Dendritic cell treated with granulocyte-macrophage colony-stimulating factor and Interleukin-4, amounts not matched to agents 40 ng/mL and 50 ng/mL, for 4 days (primary cell): ENCODE measurements at regions not wholly inside any gene's neighbourhood (a gene's known extent, or its start where the extent isn't known, plus 50 kb on each side); places are given as distances from the start of the nearest gene placed in this dataset.

Source experiments
- H3K27ac Mint-ChIP-seq: one replicate; pipeline ENCODE4 v1.8.0; 2022; ENCODE audit warnings: mild to moderate bottlenecking, mixed read lengths
- H3K27me3 Mint-ChIP-seq: one replicate; pipeline ENCODE4 v1.8.0; 2022; ENCODE audit warnings: mild to moderate bottlenecking, mixed read lengths
- H3K36me3 Mint-ChIP-seq: one replicate; pipeline ENCODE4 v1.8.0; 2022; ENCODE audit warnings: low read depth, mixed read lengths
- H3K4me1 Mint-ChIP-seq: one replicate; pipeline ENCODE4 v1.8.0; 2022; ENCODE audit warnings: low read depth, mixed read lengths
- H3K4me3 Mint-ChIP-seq: one replicate; pipeline ENCODE4 v1.8.0; 2022; ENCODE audit warnings: mild to moderate bottlenecking, moderate library complexity, mixed read lengths
- H3K9me3 Mint-ChIP-seq: one replicate; pipeline ENCODE4 v1.8.0; 2022; ENCODE audit warnings: mixed read lengths
- intact Hi-C: fragments of 100-400 bp; cut with micrococcal nuclease; formaldehyde crosslinking; loops from one replicate; pipeline ENCODE4 v1.15.0; 2022

- Mint-ChIP-seq H3K27me3 (peaks cover 3% of the 10 kb centered on the region), H3K27ac (no peak overlapping the region), H3K36me3 (no peaks in the 10 kb centered on the region), H3K9me3 (no peaks in the 10 kb centered on the region), H3K4me3 (no peak overlapping the region), H3K4me1 (no peaks in the 10 kb centered on the region)
- intact Hi-C loops = no loop called here
Measured at GRCh38 chr20:22700367-22700766, 116.0 kb upstream of the FOXA2 start.

DNA sequence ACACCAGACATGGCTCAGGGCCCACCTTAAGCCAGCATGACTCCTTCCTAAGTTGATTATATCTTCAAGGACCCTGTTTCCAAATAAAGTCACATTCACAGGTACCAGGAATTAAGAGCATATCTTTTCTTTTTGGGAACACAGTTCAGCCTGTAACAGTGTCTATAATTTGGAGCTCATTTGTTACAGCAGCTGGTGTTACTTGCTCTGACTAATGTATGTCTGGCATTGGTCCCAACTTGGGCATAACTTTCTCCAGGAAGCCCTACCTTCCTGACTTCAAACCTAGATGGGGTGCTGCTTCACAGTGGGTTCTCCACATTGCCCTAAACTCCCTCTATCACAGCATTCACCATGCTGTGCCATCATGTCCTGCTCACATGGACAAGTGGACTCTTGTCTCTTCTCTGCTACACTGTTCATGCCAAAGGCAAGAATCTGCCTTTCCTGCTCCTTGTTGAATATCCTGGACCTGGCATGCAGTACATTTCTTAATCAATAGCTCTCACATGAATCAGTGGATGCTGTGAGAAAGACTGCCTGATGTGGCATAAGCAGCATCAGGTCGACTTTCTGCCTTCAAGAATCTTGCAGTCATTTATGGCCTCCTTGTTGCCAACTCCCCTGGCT lies 117.4 kb upstream of the FOXA2 start:
- H3K36me3 Mint-ChIP-seq = no peaks in the 10 kb centered on the region
- no peaks in the 10 kb centered on the region for H3K4me1 Mint-ChIP-seq
- H3K9me3 Mint-ChIP-seq = no peaks in the 10 kb centered on the region
- H3K27me3 Mint-ChIP-seq = peaks cover 3% of the 10 kb centered on the region
- H3K4me3 Mint-ChIP-seq = no peak overlapping the region
- H3K27ac Mint-ChIP-seq = no peak overlapping the region
- intact Hi-C loops = no loop called here

- no peaks in the 10 kb centered on the region for H3K36me3 Mint-ChIP-seq
- peaks cover 3% of the 10 kb centered on the region for H3K27me3 Mint-ChIP-seq
- no peaks in the 10 kb centered on the region for H3K9me3 Mint-ChIP-seq
- no peaks in the 10 kb centered on the region for H3K4me1 Mint-ChIP-seq
- H3K27ac Mint-ChIP-seq = no peak overlapping the region
- intact Hi-C loops = no loop called here
- no peak overlapping the region for H3K4me3 Mint-ChIP-seq
Measured at GRCh38 chr20:22703843-22704242, 119.5 kb upstream of the FOXA2 start.

GRCh38 chr20:22711971-22712755 lies 127.8 kb upstream of the FOXA2 start:
- Mint-ChIP-seq H3K27ac (no peak overlapping the region), H3K9me3 (no peaks in the 10 kb centered on the region), H3K4me1 (peaks cover 9% of the 10 kb centered on the region), H3K4me3 (no peak overlapping the region), H3K27me3 (no peaks in the 10 kb centered on the region), H3K36me3 (no peaks in the 10 kb centered on the region)
- intact Hi-C loops = no loop called here

DNA sequence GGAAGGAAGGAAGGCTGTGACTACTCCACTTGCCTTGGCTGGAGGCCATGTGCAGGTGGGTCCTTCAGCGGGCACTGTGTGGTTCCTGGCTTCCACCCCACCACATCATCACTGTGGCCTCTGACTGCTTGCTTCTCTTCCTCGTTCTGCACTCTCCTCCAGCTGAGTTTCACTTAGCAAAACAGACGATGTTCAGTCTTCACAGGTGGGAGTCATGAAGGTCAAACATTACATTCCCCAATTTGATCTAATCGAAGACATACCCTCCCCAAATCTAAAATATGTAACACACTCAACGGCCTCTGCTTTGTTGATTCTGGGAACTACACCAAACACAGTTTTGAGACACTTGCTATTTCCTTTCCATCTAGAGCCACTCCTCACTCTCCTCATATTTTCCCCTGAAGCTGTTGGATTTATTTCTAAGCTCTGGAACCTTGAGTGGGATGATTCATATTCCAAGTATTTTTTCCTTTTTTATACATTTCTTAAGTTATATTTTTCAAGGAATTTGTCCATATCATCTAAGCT lies 132.5 kb upstream of the FOXA2 start:
- no peak overlapping the region for H3K27ac Mint-ChIP-seq
- H3K4me1 Mint-ChIP-seq = peaks cover 9% of the 10 kb centered on the region
- intact Hi-C loops = no loop called here
- no peak overlapping the region for H3K4me3 Mint-ChIP-seq
- H3K9me3 Mint-ChIP-seq = no peaks in the 10 kb centered on the region
- H3K36me3 Mint-ChIP-seq = no peaks in the 10 kb centered on the region
- H3K27me3 Mint-ChIP-seq = peaks cover 3% of the 10 kb centered on the region

GRCh38 chr20:22717466-22717865 lies 133.1 kb upstream of the FOXA2 start:
- H3K27me3 Mint-ChIP-seq = peaks cover 3% of the 10 kb centered on the region
- no peaks in the 10 kb centered on the region for H3K36me3 Mint-ChIP-seq
- no peaks in the 10 kb centered on the region for H3K9me3 Mint-ChIP-seq
- intact Hi-C loops = no loop called here
- H3K4me1 Mint-ChIP-seq = peaks cover 9% of the 10 kb centered on the region
- no peak overlapping the region for H3K27ac Mint-ChIP-seq
- no peak overlapping the region for H3K4me3 Mint-ChIP-seq

GRCh38 chr20:22719167-22719591 lies 134.8 kb upstream of the FOXA2 start:
- H3K4me1 Mint-ChIP-seq = peaks cover 9% of the 10 kb centered on the region
- no peak overlapping the region for H3K4me3 Mint-ChIP-seq
- H3K27me3 Mint-ChIP-seq = peaks cover 3% of the 10 kb centered on the region
- H3K27ac Mint-ChIP-seq = no peak overlapping the region
- intact Hi-C loops = no loop called here
- H3K9me3 Mint-ChIP-seq = no peaks in the 10 kb centered on the region
- no peaks in the 10 kb centered on the region for H3K36me3 Mint-ChIP-seq

DNA sequence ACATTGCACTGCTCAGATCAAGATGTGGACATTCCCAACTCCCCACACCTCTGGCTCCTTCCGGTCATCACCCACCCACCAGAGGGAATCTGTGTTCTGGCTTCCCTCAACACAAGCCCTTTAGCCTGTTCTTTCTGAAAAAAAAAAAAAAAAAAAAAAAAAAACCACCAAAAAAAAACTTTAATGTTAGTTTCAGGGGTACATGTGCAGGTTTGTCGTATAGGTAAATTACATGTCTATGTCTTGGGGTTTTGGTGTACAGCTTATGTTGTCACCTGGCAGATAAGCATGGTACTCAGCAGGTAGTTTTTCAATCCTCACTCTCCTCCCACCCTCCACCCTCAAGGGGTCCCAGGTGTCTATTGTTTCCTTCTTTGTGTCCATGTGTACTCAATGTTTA lies 135.8 kb upstream of the FOXA2 start:
- Mint-ChIP-seq H3K4me3 (no peak overlapping the region), H3K27ac (no peak overlapping the region), H3K36me3 (no peaks in the 10 kb centered on the region), H3K9me3 (no peaks in the 10 kb centered on the region), H3K27me3 (peaks cover 3% of the 10 kb centered on the region), H3K4me1 (peaks cover 9% of the 10 kb centered on the region)
- intact Hi-C loops = no loop called here

DNA sequence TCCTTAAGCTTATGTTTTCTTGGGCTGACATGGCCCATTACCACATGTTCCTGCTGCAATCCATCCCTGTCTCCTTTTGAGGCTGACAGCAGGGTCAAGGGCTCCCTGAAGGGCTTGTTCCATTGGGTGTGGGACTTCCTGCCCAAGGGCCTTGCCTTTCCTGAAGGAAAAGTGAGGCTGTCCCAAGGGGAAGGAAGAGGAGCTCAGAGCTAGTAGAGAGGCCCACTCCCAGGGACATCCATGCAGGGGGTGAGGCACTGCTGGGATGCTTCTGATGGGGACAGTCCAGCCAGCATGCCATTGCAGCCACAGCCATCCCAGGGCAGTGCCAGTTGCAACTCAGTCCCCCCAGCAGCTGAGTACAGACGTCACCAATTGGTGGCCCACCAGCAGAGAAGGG lies 138.4 kb upstream of the FOXA2 start:
- H3K4me1 Mint-ChIP-seq = no peaks in the 10 kb centered on the region
- H3K4me3 Mint-ChIP-seq = no peak overlapping the region
- H3K27ac Mint-ChIP-seq = no peak overlapping the region
- no peaks in the 10 kb centered on the region for H3K27me3 Mint-ChIP-seq
- H3K36me3 Mint-ChIP-seq = no peaks in the 10 kb centered on the region
- H3K9me3 Mint-ChIP-seq = no peaks in the 10 kb centered on the region
- intact Hi-C loops = no loop called here

DNA sequence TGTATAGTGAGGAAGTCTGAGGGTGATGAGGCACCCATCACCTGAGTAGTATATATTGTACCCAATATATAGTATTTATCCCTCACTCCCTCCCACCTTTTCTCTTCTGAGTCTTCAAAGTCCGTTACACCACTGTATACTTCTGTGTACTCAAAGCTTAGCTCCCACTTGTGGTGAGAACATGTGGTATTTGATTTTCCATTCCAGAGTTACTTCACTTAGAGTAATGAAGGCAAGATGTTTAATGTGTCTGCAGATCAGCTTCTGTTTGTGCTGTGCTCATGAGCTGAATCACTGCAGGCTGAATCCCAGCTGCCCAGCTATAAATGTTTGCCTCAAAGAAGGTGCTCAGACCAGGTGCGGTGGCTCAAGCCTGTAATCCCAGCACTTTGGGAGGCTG lies 139.3 kb upstream of the FOXA2 start:
- H3K4me1 Mint-ChIP-seq = peaks cover 3% of the 10 kb centered on the region
- no peaks in the 10 kb centered on the region for H3K9me3 Mint-ChIP-seq
- no peaks in the 10 kb centered on the region for H3K27me3 Mint-ChIP-seq
- no peaks in the 10 kb centered on the region for H3K36me3 Mint-ChIP-seq
- H3K4me3 Mint-ChIP-seq = no peak overlapping the region
- no peak overlapping the region for H3K27ac Mint-ChIP-seq
- intact Hi-C loops = no loop called here

DNA sequence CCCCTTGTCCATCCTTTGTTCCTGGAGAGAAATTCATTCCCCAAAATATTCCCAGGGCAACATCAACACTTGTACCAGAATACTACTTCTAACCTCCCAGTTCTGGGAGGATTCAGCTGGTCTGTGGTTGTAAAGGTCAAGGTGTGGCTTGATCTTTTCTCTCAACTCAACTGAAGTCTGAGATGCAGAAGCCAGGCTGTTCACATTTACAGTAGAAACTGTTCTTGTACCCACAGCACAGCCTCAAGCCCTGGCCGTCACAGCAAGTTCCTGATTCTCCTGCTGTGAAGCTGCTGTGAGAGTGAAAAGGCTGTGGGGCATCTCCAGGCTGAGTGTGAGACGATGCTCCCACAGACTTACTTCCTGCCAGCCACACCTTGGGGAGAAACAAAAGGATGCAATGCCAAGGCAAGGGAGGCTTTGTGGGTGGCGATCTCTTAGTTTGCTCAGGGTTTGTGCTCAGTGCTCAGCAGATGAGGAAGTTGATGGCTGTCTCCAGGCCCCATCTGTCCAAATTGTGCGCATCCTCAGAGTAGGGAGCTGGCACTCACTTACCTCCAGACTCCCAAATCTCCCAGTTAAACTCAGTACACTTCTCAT lies 143.9 kb upstream of the FOXA2 start:
- Mint-ChIP-seq H3K27me3 (no peaks in the 10 kb centered on the region), H3K36me3 (no peaks in the 10 kb centered on the region), H3K9me3 (no peaks in the 10 kb centered on the region), H3K27ac (no peak overlapping the region), H3K4me1 (peaks cover 16% of the 10 kb centered on the region), H3K4me3 (no peak overlapping the region)
- intact Hi-C loops = no loop called here

DNA sequence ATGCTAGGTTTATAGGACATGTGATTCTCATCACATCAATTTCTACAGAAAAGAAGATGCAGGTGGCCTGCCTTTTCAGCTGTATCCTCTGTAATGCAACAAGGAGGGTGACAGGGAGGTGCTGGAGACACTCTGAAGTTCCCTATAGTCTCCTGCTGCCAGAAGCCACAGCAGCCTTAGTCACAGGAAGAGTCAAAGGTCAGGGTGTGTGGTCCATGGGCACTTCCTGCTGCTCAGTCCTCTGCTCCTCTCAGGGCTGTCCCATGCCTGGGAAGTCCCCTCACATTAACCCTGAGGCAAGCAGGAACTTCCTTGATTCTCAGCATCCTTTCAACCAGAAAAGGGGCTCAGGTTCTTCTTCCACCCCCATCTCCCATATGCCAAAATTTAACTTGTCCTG lies 144.8 kb upstream of the FOXA2 start:
- no peaks in the 10 kb centered on the region for H3K36me3 Mint-ChIP-seq
- no peaks in the 10 kb centered on the region for H3K27me3 Mint-ChIP-seq
- intact Hi-C loops = no loop called here
- no peaks in the 10 kb centered on the region for H3K9me3 Mint-ChIP-seq
- no peak overlapping the region for H3K27ac Mint-ChIP-seq
- H3K4me1 Mint-ChIP-seq = peaks cover 16% of the 10 kb centered on the region
- H3K4me3 Mint-ChIP-seq = no peak overlapping the region

DNA sequence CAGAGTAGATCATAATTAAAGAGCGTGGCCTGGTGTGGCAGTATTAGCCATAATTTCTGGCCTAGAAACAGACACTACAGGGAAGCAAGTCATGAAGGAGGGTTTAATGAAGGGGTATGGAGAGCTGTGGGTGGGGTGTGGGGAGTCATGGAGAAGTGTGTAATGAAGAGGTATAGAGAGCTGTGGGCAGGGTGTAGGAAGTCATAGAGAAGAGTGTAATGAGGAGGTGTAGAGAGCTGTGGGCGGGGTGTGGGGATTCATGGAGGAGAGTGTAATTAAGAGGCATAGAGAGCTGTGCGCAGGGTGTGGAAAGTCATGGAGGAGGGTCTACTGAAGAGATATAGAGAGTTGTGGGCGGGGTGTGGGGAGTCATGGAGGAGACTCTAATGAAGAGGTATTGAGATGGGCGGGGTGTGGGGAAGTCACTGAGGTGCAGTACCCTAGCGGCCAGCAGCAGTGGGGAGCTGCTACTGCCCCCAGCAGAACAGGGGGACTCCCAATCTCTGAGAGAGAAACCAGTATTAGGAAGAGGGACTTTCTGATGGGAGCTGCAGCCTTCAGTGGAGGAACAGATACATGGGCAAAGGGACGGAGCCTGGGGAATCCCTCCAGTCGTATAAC lies 145.4 kb upstream of the FOXA2 start:
- intact Hi-C loops = no loop called here
- Mint-ChIP-seq H3K9me3 (no peaks in the 10 kb centered on the region), H3K36me3 (no peaks in the 10 kb centered on the region), H3K4me1 (peaks cover 16% of the 10 kb centered on the region), H3K27me3 (no peaks in the 10 kb centered on the region), H3K27ac (no peak overlapping the region), H3K4me3 (no peak overlapping the region)

GRCh38 chr20:22732751-22733150 lies 148.4 kb upstream of the FOXA2 start:
- intact Hi-C loops = no loop called here
- peaks cover 16% of the 10 kb centered on the region for H3K4me1 Mint-ChIP-seq
- peaks cover 4% of the 10 kb centered on the region for H3K27me3 Mint-ChIP-seq
- no peaks in the 10 kb centered on the region for H3K9me3 Mint-ChIP-seq
- H3K27ac Mint-ChIP-seq = no peak overlapping the region
- H3K36me3 Mint-ChIP-seq = no peaks in the 10 kb centered on the region
- H3K4me3 Mint-ChIP-seq = no peak overlapping the region
